NB4 (cell line): ENCODE measurements at regions not wholly inside any gene's neighbourhood (a gene's known extent, or its start where the extent isn't known, plus 50 kb on each side); places are given as distances from the start of the nearest gene placed in this dataset.

ENCODE experiments used
- DNase-seq: peaks from one replicate; pipeline ENCODE4 v3.0.0; 2010; ENCODE audit warnings: low read depth
- H3K4me3 ChIP-seq: one replicate; pipeline ENCODE4 v1.5.1; 2011; ENCODE audit warnings: mild to moderate bottlenecking, low read depth, low read length, moderate library complexity
- MYC ChIP-seq: IDR thresholded peaks from 2 replicates; pipeline ENCODE4 v1.6.1; 2011; ENCODE audit warnings: low read depth, low read length
- POLR2A ChIP-seq: IDR thresholded peaks from 2 replicates; pipeline ENCODE4 v1.6.1; 2011; ENCODE audit warnings: mild to moderate bottlenecking; ENCODE audit not compliant: insufficient read length; ENCODE audit errors: extremely low read depth
- TF ChIP-seq, protein P1 (sequence below): IDR thresholded peaks from one replicate; pipeline ENCODE4 v1.5.1; 2012; ENCODE audit warnings: low read depth, low read length
- TF ChIP-seq, protein P2 (sequence below): IDR thresholded peaks from 2 replicates; pipeline ENCODE4 v1.6.1; 2011; ENCODE audit warnings: low read depth, low read length

DNA sequence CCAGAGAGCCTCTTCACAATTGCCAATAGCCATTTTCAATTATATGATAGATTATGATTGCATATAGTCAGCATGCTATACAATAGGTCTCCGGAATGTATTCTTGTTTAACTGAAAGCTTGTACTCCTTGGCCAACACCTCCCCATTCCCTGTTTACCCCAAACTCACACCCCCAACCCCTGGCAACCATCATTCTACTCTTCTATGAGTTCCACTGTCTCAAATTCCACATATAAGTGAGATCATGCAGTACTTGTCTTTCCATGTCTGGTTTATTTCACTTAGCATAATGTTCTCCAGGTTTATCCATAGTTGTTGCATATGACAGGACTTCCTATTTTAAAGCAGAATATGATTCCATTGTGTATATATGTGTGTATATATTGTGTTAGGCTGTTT is 110.7 kb upstream of the STC2 start:
- no peak overlapping the region for H3K4me3 ChIP-seq
- no peak for DNase-seq
- TF ChIP-seq, protein P1, sequence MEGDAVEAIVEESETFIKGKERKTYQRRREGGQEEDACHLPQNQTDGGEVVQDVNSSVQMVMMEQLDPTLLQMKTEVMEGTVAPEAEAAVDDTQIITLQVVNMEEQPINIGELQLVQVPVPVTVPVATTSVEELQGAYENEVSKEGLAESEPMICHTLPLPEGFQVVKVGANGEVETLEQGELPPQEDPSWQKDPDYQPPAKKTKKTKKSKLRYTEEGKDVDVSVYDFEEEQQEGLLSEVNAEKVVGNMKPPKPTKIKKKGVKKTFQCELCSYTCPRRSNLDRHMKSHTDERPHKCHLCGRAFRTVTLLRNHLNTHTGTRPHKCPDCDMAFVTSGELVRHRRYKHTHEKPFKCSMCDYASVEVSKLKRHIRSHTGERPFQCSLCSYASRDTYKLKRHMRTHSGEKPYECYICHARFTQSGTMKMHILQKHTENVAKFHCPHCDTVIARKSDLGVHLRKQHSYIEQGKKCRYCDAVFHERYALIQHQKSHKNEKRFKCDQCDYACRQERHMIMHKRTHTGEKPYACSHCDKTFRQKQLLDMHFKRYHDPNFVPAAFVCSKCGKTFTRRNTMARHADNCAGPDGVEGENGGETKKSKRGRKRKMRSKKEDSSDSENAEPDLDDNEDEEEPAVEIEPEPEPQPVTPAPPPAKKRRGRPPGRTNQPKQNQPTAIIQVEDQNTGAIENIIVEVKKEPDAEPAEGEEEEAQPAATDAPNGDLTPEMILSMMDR: no peak

DNA sequence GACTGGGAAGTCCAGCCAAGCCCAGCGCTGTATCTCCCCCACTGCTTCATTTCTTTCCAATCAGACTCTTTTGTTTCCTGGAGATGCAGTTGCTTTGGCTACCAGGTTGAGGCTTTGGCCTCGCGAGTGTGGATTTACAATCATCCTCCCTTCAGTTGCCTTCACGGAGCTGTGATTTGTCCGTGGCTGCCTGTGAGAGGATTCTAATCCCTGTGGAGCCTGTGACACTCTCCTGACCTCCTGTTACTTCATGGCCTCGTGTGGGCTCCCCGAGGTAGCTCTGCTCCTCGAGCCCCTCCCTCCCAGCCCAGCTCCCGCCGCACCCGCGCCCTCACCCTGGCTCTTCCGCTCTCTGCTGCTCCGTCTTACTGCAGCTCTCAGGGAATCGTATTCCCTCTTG is 107.2 kb upstream of the STC2 start:
- DNase-seq: no peak
- TF ChIP-seq, protein P2, sequence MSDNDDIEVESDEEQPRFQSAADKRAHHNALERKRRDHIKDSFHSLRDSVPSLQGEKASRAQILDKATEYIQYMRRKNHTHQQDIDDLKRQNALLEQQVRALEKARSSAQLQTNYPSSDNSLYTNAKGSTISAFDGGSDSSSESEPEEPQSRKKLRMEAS: no peak
- H3K4me3 ChIP-seq: no peak overlapping the region

DNA sequence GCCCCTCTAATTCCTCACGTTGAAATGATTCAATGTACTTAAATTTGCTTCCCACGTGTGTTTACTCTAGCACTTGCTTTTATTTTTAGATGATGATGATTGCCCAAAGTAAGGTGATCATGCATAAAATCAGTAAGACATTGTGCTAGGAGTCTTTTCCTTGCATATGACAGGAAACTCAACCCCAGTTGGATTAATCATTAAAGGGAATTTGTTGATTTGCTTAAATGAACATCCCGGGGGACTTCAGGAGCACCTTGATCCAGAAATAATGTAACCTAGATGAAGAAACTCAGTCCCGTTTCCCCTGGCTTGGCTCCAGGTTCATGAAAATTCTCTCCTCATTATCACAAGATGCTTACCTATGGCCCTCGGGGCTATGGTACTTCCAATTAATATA is 106.1 kb upstream of the STC2 start:
- H3K4me3 ChIP-seq: no peak overlapping the region
- DNase-seq: no peak
- TF ChIP-seq, protein P2: no peak
- no peak for TF ChIP-seq MYC
- TF ChIP-seq POLR2A: no peak
- TF ChIP-seq, protein P1: no peak

DNA sequence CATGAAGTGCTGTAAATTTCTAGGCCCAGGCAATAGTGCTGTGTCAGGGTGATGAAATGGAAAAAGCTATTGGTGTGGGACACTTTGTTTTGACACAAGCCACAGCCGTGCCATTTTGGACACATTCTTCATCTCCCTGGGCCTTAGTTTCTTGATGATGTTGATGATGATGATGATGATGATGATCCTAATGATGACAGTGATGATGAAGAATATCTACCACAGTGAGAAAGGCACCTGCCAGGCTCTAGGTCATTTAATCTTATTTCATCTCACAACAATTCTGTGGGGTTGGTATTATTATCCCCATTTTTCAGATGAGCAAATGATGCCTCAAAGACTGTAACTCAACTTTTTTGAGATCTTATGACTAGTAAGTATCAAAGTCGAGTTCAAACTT is 102.2 kb upstream of the STC2 start:
- no peak for DNase-seq
- TF ChIP-seq MYC (no peak), POLR2A (no peak)
- TF ChIP-seq, protein P1: no peak
- TF ChIP-seq, protein P2: no peak
- no peak overlapping the region for H3K4me3 ChIP-seq

DNA sequence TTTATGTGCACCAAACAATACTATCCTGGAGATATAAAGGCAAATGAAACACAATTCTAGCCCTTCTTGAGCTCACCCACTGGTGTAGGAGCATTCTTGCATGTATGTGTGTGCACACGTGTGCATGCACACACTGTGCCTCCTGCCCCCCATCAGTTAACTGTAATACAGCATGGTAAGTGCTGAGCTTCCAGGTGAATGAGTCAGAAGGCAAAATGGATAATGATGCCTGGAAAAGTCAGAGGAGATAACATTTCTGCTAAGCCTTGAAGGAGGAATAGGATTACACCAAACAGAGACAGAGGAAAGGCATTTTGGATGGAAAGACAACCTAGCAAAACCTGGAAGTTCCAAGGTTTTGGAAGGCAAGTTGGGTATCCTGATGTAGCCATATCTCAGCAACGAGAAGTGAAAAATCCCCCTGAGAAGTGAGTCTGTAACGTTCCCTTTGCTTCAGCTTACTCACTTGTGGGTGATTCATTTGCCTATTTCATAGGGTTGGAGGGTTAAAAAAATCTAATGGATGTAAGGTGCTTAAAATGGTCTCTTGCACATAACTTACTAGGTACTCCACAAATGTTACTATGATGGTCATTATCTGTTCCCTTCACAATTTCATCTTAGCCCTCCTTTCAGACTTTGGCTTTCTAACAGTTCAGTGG is 101.4 kb upstream of the STC2 start:
- TF ChIP-seq MYC (no peak), POLR2A (no peak)
- TF ChIP-seq, protein P1: no peak
- TF ChIP-seq, protein P2: no peak
- H3K4me3 ChIP-seq: no peak overlapping the region
- no peak for DNase-seq

DNA sequence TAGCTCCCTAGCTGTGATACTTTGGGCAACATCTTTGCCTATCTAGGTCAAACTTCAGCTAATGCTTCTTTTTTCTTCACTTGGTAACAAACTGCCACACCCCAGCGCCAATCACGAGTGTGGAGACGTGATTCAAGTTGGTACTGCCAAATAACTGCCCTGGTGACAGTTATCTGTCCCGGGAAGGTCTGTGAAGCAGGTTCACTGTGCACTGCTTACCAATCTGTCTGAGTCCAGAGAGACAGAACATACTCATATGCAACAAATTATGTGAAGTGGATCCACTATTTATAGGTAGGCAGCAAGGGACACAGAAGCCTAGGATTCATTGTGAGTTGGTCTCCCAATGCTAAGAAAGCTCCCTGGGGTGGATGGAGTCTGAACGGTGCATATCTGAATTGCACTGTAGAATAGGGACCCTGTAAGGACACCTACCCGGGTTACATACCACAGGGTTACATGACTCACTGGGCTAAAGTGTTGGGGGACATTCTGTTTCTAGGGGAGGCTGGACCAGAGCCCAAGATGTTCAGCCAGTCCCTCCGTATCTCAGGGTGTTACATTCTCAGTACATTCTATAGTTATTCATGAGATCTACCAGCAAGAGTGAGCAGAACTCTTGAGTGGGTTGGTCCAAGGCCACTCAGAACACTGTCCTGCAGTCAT is 95.4 kb upstream of the STC2 start:
- H3K4me3 ChIP-seq: no peak overlapping the region
- no peak for DNase-seq
- TF ChIP-seq, protein P2: no peak
- TF ChIP-seq, protein P1: no peak
- TF ChIP-seq POLR2A: no peak
- no peak for TF ChIP-seq MYC
